Caco-2 (cell line): ENCODE measurements at regions not wholly inside any gene's neighbourhood (a gene's known extent, or its start where the extent isn't known, plus 50 kb on each side); places are given as distances from the start of the nearest gene placed in this dataset.

ENCODE experiments used
- BruUV-seq: library from RNA; stranded (reverse); fragments of 400-500 nt; replicated peaks from 2 replicates; lab custom pipeline; 2021; lab: Mats Ljungman, UMichigan
- CTCF ChIA-PET: fragments of 300-600 bp; sonication (Branson Sonifier 250); formaldehyde crosslinking; loops from one replicate; lab custom pipeline; 2022; ENCODE audit warnings: antibody characterized with exemption; lab: Charles Lee
- POLR2A ChIA-PET: fragments of 300-600 bp; sonication (Branson Sonifier 250); formaldehyde crosslinking; loops from one replicate; lab custom pipeline; 2022; ENCODE audit warnings: antibody characterized with exemption; lab: Charles Lee
- DNase-seq, 2 experiments: peaks; one replicate each; pipeline versions ENCODE4 v3.0.0 to v3.0.0-alpha.2; 2020 to 2022
- H3K27me3 ChIP-seq: replicated peaks from 2 replicates; pipeline ENCODE4 v1.6.0; 2011; ENCODE audit warnings: low read length; ENCODE audit not compliant: control insufficient read depth, insufficient read depth
- H3K36me3 ChIP-seq: 2 replicates; pipeline ENCODE4 v1.5.1; 2011; ENCODE audit warnings: low read length; ENCODE audit not compliant: control insufficient read depth, insufficient read depth
- H3K4me1 ChIP-seq: fragments of 250-450 bp; sonication (Bioruptor Pico); 2 replicates; pipeline ENCODE4 v1.5.1; 2020; ENCODE audit warnings: mild to moderate bottlenecking
- H3K4me3 ChIP-seq: 2 replicates; pipeline ENCODE4 v1.5.1; 2011; ENCODE audit warnings: low read depth, mild to moderate bottlenecking, control low read depth, low read length
- H3K9me3 ChIP-seq: fragments of 250-450 bp; sonication (Bioruptor Pico); 2 replicates; pipeline ENCODE4 v1.5.1; 2020; ENCODE audit warnings: mild to moderate bottlenecking, moderate library complexity
- H3K27ac Mint-ChIP-seq: one replicate; pipeline ENCODE4 v1.8.0; 2022; ENCODE audit warnings: mixed read lengths; ENCODE audit not compliant: unreplicated experiment
- H3K27me3 Mint-ChIP-seq: one replicate; pipeline ENCODE4 v1.8.0; 2022; ENCODE audit warnings: mixed read lengths; ENCODE audit not compliant: insufficient read depth, unreplicated experiment
- H3K36me3 Mint-ChIP-seq: one replicate; pipeline ENCODE4 v1.8.0; 2022; ENCODE audit warnings: mild to moderate bottlenecking, mixed read lengths; ENCODE audit not compliant: insufficient read depth, unreplicated experiment
- H3K4me1 Mint-ChIP-seq: one replicate; pipeline ENCODE4 v1.8.0; 2022; ENCODE audit warnings: low read depth, mixed read lengths; ENCODE audit not compliant: unreplicated experiment
- H3K4me3 Mint-ChIP-seq: one replicate; pipeline ENCODE4 v1.8.0; 2022; ENCODE audit warnings: mild to moderate bottlenecking, moderate library complexity, mixed read lengths; ENCODE audit not compliant: unreplicated experiment
- H3K9me3 Mint-ChIP-seq: one replicate; pipeline ENCODE4 v1.8.0; 2022; ENCODE audit warnings: mixed read lengths; ENCODE audit not compliant: unreplicated experiment
- CTCF ChIP-seq, 2 experiments: fragments of 200-600 bp in 1 of 2; IDR thresholded peaks; 1 replicate in 1 of 2; 2 replicates in 1 of 2; pipeline versions ENCODE4 v1.5.1 to v1.8.0; 2011 to 2022; ENCODE audit warnings: antibody characterized with exemption in 1 of 2, control low read depth in 1 of 2, inconsistent platforms in 1 of 2, low read depth in 1 of 2, low read length in 1 of 2, mild to moderate bottlenecking in 1 of 2, moderate library complexity in 1 of 2; ENCODE audit not compliant: insufficient read depth in 1 of 2, severe bottlenecking in 1 of 2, unreplicated experiment in 1 of 2
- intact Hi-C: fragments of 100-400 bp; cut with micrococcal nuclease; formaldehyde crosslinking; loops from one replicate; pipeline ENCODE4 v1.10.0; 2022; ENCODE audit not compliant: unreplicated experiment

- intact Hi-C loops: no loop called here
- POLR2A ChIA-PET: no interaction called here
- H3K4me3 Mint-ChIP-seq: no peak overlapping the region
These were observed 547.2 kb upstream of the CDH5 start for GRCh38 chr16:65819136-65819898.

GRCh38 chr16:65817799-65818198 is 548.7 kb upstream of the CDH5 start:
- H3K4me3 ChIP-seq: no peak overlapping the region
- no TSS peak for BruUV-seq
- Mint-ChIP-seq H3K27ac (no peak overlapping the region), H3K9me3 (no peaks in the 10 kb centered on the region), H3K36me3 (no peaks in the 10 kb centered on the region), H3K4me1 (no peaks in the 10 kb centered on the region), H3K4me3 (no peak overlapping the region), H3K27me3 (peaks cover 3% of the 10 kb centered on the region)
- no peak for TF ChIP-seq CTCF (IDR thresholded peaks at IDR 0.05; ENCODE audit: insufficient read depth in 1 of 2, low read depth in 1 of 2, low read length in 1 of 2, severe bottlenecking in 1 of 2, unreplicated experiment in 1 of 2)
- intact Hi-C loops: no loop called here
- ChIA-PET CTCF (no interaction called here), POLR2A (no interaction called here)
- peaks cover 3% of the 10 kb centered on the region; the same call in 1 of the 2 replicates for H3K9me3 ChIP-seq
- DNase-seq: no peak
- no peaks in the 10 kb centered on the region for H3K36me3 ChIP-seq
- no peaks in the 10 kb centered on the region for H3K4me1 ChIP-seq
- no peaks in the 10 kb centered on the region for H3K27me3 ChIP-seq

More at GRCh38 chr16:65819136-65819898, 547.2 kb upstream of the CDH5 start:
- no peak for DNase-seq
- Histone ChIP-seq H3K4me1 (no peaks in the 10 kb centered on the region), H3K36me3 (no peaks in the 10 kb centered on the region), H3K4me3 (no peak overlapping the region), H3K27me3 (no peaks in the 10 kb centered on the region), H3K9me3 (peaks cover 3% of the 10 kb centered on the region; the same call in 1 of the 2 replicates)
- no TSS peak for BruUV-seq
- Mint-ChIP-seq H3K9me3 (no peaks in the 10 kb centered on the region), H3K27me3 (peaks cover 2% of the 10 kb centered on the region), H3K36me3 (no peaks in the 10 kb centered on the region), H3K4me1 (no peaks in the 10 kb centered on the region), H3K27ac (no peak overlapping the region)
- no peak for TF ChIP-seq CTCF (IDR thresholded peaks at IDR 0.05; ENCODE audit: insufficient read depth in 1 of 2, low read depth in 1 of 2, low read length in 1 of 2, severe bottlenecking in 1 of 2, unreplicated experiment in 1 of 2)
- CTCF ChIA-PET: no interaction called here

DNA sequence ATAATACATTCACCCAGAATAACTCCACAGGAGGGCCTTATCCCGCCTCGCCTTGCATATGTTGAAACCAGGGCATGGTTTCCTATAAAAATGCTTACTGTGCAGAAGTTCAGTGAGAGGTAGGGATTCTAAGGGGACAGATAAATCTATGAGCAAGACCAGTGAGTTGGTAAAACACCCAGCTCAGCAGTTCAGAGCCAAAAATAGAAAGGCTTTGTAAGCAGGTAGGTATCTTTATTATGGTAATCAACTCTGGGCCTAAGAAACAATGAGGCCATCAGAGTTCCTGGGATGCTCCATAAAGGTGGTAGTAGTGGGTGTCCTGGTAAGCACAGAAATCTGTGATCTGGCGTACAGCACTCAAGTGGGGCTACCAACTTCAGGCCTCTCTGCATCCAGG is 549.4 kb upstream of the CDH5 start:
- Mint-ChIP-seq H3K4me3 (no peak overlapping the region), H3K27me3 (peaks cover 3% of the 10 kb centered on the region), H3K4me1 (no peaks in the 10 kb centered on the region), H3K9me3 (no peaks in the 10 kb centered on the region), H3K27ac (no peak overlapping the region), H3K36me3 (no peaks in the 10 kb centered on the region)
- DNase-seq: no peak
- H3K4me1 ChIP-seq: no peaks in the 10 kb centered on the region
- no peaks in the 10 kb centered on the region; the same call in 1 of the 2 replicates for H3K9me3 ChIP-seq
- no peaks in the 10 kb centered on the region for H3K27me3 ChIP-seq
- no peak for TF ChIP-seq CTCF (IDR thresholded peaks at IDR 0.05; ENCODE audit: insufficient read depth in 1 of 2, low read depth in 1 of 2, low read length in 1 of 2, severe bottlenecking in 1 of 2, unreplicated experiment in 1 of 2)
- BruUV-seq: no TSS peak
- POLR2A ChIA-PET: no interaction called here
- intact Hi-C loops: no loop called here
- CTCF ChIA-PET: no interaction called here
- no peak overlapping the region for H3K4me3 ChIP-seq
- H3K36me3 ChIP-seq: no peaks in the 10 kb centered on the region
